NCI-H1694 (cell line): ENCODE measurements at regions not wholly inside any gene's neighbourhood (a gene's known extent, or its start where the extent isn't known, plus 50 kb on each side); places are given as distances from the start of the nearest gene placed in this dataset.
A peak's percentile ranks its signal among the peaks of the same experiment; 100 is the strongest.

ENCODE experiments used
- DNase-seq: peaks from one replicate; lab custom pipeline; 2025; lab: John Stamatoyannopoulos, UW

DNA sequence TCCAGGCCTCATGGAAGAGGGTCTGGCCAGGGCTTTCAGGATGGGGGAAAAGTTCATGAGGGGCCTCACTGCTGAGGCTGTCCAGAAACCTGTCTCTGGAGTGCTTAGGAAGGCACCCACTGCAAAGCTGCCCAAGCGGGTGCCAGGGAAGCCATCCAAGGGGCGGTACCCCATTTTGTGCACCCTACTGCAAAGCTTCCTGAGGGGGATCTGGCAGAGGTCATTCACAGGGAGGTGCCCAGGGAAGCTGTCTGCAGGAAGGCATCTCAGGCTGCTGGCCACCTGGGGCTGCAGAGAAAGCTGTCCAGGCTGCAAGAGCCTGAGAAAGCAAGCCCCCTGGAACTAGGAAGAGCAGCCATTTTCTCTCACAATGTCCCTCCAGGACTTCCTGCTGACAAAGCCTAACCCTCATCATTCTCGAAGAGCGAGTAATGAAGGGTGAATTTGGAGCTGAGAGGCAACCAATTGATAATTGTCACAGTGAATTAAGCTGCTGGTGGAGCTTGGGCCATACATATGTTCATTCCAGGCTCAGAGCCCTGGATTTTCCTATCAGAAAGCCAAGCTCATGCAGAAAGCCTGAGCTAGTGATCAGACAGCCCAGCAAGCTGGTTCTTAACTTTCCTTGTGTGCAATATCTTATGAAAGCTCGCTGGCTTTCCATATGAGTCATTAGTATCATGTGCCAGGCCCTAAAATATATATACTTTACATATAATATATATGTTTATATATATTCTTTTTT is 62.2 kb upstream of the SLC22A16 start:
- DNase-seq, result no peak

DNA sequence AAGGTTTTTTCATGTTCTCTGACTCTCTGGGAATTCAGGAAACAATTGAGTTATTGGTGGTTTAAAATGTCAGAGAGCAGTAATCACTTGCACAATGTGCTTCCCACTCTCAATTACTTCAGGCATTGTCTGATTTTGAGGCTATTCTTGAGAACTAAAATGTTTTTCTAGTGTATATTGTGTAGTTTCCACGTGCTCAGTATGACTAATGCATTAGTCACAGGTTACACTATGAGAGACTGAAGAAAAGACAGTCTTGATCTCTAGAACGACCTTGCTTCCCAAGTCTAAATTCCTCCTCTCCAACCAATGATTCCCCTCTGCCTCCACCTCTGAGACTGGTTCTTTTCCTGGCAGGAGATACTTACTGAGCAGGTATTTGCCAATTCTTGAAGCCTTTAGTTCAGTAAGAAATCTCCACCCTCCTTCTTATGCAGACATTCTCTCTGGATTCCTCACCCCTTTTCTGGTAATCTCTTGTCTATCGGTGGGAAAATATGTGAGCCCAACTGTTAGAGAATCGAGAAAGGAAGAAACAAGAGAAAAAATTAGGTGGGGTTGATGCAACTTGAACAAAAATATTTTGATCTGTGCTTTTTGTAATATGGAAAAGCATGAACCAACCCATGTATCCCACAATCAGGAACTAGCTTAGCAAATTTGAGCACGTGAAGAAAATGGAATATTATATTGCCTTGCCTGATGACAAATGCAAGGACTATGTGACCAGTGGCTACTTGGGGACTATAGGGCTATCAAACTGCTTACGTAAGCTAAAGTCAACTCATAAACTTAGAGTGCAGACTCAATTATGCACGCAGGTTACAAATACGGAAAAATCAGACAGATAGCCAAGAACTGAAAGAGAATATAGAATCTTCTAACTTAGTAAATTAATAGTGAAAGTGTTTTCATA is 61.1 kb upstream of the SLC22A16 start:
- DNase-seq, result no peak

- no peak for DNase-seq
Measured at GRCh38 chr6:110534731-110535492, 58.5 kb upstream of the SLC22A16 start.

DNA sequence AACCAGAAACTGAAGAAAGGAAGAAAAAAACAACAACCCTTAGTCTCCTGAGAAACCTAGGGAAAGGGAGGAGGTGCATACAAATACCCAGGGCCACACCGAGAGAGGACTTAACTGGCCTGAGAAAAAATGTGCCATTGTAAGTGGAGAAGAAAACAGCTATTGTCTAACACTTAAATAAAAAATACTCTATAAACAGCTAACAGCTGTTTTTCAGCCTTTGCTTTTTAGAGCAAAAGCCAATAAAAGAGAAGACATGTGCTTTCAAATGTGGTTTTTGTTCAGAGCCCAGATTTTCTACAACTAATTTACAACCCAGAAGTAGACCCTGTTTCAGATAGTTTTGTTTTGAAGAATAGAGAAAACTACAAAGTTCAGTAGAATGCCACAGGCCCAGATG is 56.0 kb upstream of the SLC22A16 start:
- DNase-seq, result no peak

DNA sequence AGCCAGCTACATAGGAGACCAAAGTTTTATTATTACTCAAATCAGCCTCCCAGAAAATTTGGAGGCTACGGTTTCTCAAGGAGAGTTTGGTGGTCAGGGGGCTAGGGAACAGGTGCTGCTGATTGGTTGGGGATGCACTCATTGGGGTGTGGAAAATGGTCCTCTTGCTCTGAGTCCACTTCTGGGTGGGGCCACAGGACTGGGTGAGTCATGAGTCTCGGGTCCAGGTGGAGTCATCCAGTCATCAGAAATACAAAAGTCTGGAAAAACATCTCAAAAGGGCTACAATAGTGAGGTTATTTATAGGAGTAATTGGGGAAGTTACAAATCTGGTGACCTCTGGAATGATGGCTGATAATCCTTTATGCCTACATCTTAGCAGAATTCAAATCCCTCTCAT is 54.3 kb upstream of the SLC22A16 start:
- DNase-seq, result no peak

GRCh38 chr6:110529907-110530306 is 53.5 kb upstream of the SLC22A16 start:
- no peak for DNase-seq

- DNase-seq, result no peak
Measured at GRCh38 chr6:110529355-110529754, 52.9 kb upstream of the SLC22A16 start.

GRCh38 chr6:110528930-110529325 is 52.5 kb upstream of the SLC22A16 start:
- DNase-seq, result no peak

GRCh38 chr6:110528101-110528929 is 51.9 kb upstream of the SLC22A16 start:
- DNase-seq, result peak; percentile 68

- no peak for DNase-seq
Measured at GRCh38 chr6:110527516-110527915, 51.1 kb upstream of the SLC22A16 start.

DNA sequence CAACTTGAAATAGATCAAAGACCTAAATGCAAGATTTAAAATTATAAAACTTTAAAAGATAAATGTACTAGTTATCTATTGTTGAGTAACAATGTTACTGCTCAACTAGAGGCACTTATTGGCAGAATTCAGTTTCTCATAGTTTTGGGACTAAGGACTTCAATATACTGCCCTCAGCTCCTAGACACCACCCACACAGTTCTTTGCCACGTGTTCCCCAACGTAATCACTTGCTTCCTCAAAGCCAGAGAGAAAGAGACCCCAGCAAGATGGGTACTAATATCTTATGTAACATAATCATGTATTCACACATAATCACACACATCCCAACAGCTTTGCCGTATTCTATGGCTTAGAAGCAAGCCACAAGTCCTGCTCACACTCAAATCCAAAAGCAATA is 50.3 kb upstream of the SLC22A16 start:
- no peak for DNase-seq
